ENCODE measurements at regions not wholly inside any gene's neighbourhood (a gene's known extent, or its start where the extent isn't known, plus 50 kb on each side); places are given as distances from the start of the nearest gene placed in this dataset.
A peak's percentile ranks its signal among the peaks of the same experiment; 100 is the strongest.

GRCh38 chr5:163995206-163995605 lies 489.8 kb downstream of the MAT2B start:
- Histone ChIP-seq H3K9me1 (replicated peaks; ENCODE audit: control insufficient read depth, extremely low read depth, insufficient read depth, low read length) (no peaks in the 10 kb centered on the region), H2AFZ (ENCODE audit: low read depth, low read length) (peak overlapping the region; percentile 42), H3K9me3 (replicated peaks; ENCODE audit: control insufficient read depth, insufficient read depth, low read length) (no peaks in the 10 kb centered on the region), H3K9ac (replicated peaks; ENCODE audit: extremely low read depth, insufficient read depth, low read length) (no peak overlapping the region), H3K36me3 (ENCODE audit: control insufficient read depth in 2 of 2, extremely low read depth in 1 of 2, insufficient read depth in 2 of 2, low read length in 2 of 2) (no peaks in the 10 kb centered on the region), H4K20me1 (replicated peaks; ENCODE audit: control insufficient read depth, extremely low read depth, insufficient read depth, low read length) (no peaks in the 10 kb centered on the region), H3K79me2 (ENCODE audit: control insufficient read depth, insufficient read depth, low read length) (no peaks in the 10 kb centered on the region), H3K27ac (ENCODE audit: insufficient read depth, low read depth, low read length) (no peak overlapping the region), H3K4me1 (ENCODE audit: control insufficient read depth, extremely low read depth, insufficient read depth, low read length) (no peaks in the 10 kb centered on the region), H3K27me3 (ENCODE audit: control insufficient read depth in 2 of 2, insufficient read depth in 2 of 2, low read length in 2 of 2) (no peaks in the 10 kb centered on the region), H3K4me3 (replicated peaks in 1 of 3; ENCODE audit: insufficient read depth in 1 of 3, low read depth in 1 of 3, low read length in 3 of 3) (no peak overlapping the region), H3K4me2 (ENCODE audit: insufficient read depth, low read length) (no peak overlapping the region)
- DNase-seq (ENCODE audit: low read depth, low spot score) (no peak), FAIRE-seq (no peak)
- BruUV-seq (replicated peaks), result no TSS peak
- dilution Hi-C loops (cut with MboI; ENCODE audit: extremely low pct_ligation_motif_present, low sequenced_read_pairs), result no loop called here
- TF ChIP-seq CTCF (IDR thresholded peaks at IDR 0.05; ENCODE audit: extremely low read depth in 1 of 2, insufficient read depth in 1 of 2, low read depth in 1 of 2, low read length in 2 of 2) (no peak), POLR2AphosphoS5 (IDR thresholded peaks at IDR 0.05; ENCODE audit: insufficient read depth, low read depth, low read length) (no peak), MYC (IDR thresholded peaks at IDR 0.05; ENCODE audit: low read depth, low read length) (no peak), MAX (IDR thresholded peaks at IDR 0.05; ENCODE audit: insufficient read depth, insufficient read length) (no peak), GATA2 (IDR thresholded peaks at IDR 0.05; ENCODE audit: insufficient read depth, insufficient read length, low read depth, low read length) (no peak), EZH2 (IDR thresholded peaks at IDR 0.05; ENCODE audit: borderline replicate concordance, low read depth, low read length, severe bottlenecking) (no peak), FOS (IDR thresholded peaks at IDR 0.05; ENCODE audit: borderline replicate concordance, insufficient read depth, low read length) (no peak)
- intact Hi-C loops (cut with micrococcal nuclease), result no loop called here
- CTCF ChIA-PET, result no interaction called here
- POLR2A ChIA-PET, result no interaction called here

All from endothelial cell of umbilical vein (primary cell).